ENCODE measurements at regions not wholly inside any gene's neighbourhood (a gene's known extent, or its start where the extent isn't known, plus 50 kb on each side); places are given as distances from the start of the nearest gene placed in this dataset.

DNA sequence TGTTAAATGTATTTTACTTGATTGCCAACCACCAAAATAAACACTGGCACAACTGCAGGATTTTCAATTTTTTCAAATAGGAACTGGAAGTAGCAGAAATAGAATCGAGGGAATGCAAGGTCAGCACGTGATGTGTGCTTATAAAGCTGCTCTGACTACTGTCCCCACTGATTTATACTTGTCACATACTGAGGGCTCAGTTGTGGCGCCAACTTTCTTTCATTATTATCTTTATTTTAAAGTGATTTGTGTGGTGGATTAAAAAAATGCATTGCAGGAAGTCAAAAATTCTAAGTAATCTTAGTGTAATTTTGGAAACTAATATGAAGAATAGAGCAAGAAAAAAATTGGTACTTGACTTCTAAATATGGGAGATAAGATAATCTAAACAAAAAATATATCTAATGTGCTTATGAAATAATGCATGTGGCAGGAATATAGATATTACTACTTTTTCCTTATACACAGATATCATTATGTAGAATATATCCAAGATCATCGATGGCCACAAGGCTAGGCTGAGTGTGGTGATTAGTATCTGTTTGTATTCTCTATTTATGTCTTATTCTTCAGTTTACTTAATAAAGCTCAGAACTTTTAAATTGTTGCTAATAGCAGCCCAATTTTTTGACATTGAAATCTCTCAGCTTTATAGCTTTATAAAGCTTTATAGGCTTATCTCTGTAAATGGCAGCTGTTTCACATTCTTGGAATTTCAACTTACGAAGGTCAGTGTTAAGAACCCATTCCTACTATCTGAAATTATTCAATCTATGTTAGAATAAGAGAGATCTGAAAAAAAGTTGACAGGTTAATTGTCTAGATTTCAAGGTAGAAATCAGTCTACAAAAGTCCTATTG lies 404.5 kb upstream of the ADAMTS5 start:
- DNase-seq (ENCODE audit: low read depth), result no peak

GRCh38 chr21:27369978-27370571 lies 403.2 kb upstream of the ADAMTS5 start:
- DNase-seq (ENCODE audit: low read depth), result no peak
- no peak overlapping the region for H3K4me3 ChIP-seq (ENCODE audit: low read depth, low read length)
- in situ Hi-C loops (cut with HindIII; ENCODE audit: low sequenced_read_pairs), result loop anchor here (5.0 kb wide), 1 partner anchor 47 kb away; no protein-coding TSS in a partner anchor
- TF ChIP-seq, protein P1, sequence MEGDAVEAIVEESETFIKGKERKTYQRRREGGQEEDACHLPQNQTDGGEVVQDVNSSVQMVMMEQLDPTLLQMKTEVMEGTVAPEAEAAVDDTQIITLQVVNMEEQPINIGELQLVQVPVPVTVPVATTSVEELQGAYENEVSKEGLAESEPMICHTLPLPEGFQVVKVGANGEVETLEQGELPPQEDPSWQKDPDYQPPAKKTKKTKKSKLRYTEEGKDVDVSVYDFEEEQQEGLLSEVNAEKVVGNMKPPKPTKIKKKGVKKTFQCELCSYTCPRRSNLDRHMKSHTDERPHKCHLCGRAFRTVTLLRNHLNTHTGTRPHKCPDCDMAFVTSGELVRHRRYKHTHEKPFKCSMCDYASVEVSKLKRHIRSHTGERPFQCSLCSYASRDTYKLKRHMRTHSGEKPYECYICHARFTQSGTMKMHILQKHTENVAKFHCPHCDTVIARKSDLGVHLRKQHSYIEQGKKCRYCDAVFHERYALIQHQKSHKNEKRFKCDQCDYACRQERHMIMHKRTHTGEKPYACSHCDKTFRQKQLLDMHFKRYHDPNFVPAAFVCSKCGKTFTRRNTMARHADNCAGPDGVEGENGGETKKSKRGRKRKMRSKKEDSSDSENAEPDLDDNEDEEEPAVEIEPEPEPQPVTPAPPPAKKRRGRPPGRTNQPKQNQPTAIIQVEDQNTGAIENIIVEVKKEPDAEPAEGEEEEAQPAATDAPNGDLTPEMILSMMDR (IDR thresholded peaks at IDR 0.05; ENCODE audit: low read depth, low read length, missing control alignments), result no peak

More for the DNA sequence above, 404.5 kb upstream of the ADAMTS5 start:
- TF ChIP-seq, protein P1 (IDR thresholded peaks at IDR 0.05; ENCODE audit: low read depth, low read length, missing control alignments), result no peak
- H3K4me3 ChIP-seq (ENCODE audit: low read depth, low read length), result no peak overlapping the region
- in situ Hi-C loops (cut with HindIII; ENCODE audit: low sequenced_read_pairs), result loop anchor here (5.0 kb wide), 1 partner anchor 46 kb away; no protein-coding TSS in a partner anchor

GRCh38 chr21:27369234-27369633 lies 402.3 kb upstream of the ADAMTS5 start:
- no peak overlapping the region for H3K4me3 ChIP-seq (ENCODE audit: low read depth, low read length)
- DNase-seq (ENCODE audit: low read depth), result no peak
- TF ChIP-seq, protein P1 (IDR thresholded peaks at IDR 0.05; ENCODE audit: low read depth, low read length, missing control alignments), result no peak
- in situ Hi-C loops (cut with HindIII; ENCODE audit: low sequenced_read_pairs), result no loop called here

DNA sequence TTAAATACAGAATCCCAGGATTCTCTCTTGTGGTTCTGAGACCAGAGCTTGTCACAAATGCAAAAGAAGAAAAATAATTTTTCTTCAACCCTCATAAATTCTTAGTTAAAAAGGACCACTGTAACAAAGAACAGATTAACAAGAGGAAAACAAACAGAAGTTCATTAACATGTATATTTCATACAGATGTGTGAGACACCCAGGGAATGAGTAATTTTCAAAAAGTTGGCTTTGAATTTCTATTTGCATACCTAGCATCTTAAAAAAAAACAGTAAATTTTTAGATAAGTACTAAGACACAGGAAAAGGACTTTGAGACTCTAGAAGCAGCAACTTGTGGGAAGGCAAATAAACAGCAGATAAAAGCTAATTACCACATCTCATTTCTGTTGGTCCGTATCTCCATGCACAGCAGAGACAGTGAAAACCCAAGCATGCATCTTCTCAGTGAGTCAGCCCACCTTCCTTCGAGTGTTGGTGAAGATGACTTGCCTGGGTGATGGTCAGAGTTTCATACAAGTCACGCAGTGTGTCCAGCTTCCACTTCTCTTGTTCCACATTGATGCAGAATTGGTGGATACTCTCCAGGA lies 399.9 kb upstream of the ADAMTS5 start:
- in situ Hi-C loops (cut with HindIII; ENCODE audit: low sequenced_read_pairs), result no loop called here
- DNase-seq (ENCODE audit: low read depth), result no peak
- no peak overlapping the region for H3K4me3 ChIP-seq (ENCODE audit: low read depth, low read length)
- TF ChIP-seq, protein P1 (IDR thresholded peaks at IDR 0.05; ENCODE audit: low read depth, low read length, missing control alignments), result no peak

DNA sequence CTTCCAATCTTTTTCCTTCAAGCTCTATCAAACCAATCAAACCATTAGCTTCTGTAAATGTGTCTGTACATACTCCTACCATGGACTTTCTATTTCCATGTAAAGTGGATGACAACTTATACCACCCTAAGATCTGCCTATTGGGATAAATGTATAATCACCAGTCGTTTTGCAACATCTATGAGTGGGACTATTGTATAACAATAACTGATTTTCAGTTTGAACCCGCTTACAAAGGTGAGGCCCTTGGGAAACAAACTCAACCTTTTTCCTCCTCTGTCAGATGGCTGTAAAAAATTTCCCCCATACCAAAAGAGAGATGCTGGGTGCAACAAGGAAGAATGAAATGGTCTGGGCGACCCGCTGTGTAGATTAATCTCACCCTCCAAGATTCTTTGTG lies 399.1 kb upstream of the ADAMTS5 start:
- H3K4me3 ChIP-seq (ENCODE audit: low read depth, low read length), result no peak overlapping the region
- no peak for DNase-seq (ENCODE audit: low read depth)
- TF ChIP-seq, protein P1 (IDR thresholded peaks at IDR 0.05; ENCODE audit: low read depth, low read length, missing control alignments), result no peak
- in situ Hi-C loops (cut with HindIII; ENCODE audit: low sequenced_read_pairs), result no loop called here

DNA sequence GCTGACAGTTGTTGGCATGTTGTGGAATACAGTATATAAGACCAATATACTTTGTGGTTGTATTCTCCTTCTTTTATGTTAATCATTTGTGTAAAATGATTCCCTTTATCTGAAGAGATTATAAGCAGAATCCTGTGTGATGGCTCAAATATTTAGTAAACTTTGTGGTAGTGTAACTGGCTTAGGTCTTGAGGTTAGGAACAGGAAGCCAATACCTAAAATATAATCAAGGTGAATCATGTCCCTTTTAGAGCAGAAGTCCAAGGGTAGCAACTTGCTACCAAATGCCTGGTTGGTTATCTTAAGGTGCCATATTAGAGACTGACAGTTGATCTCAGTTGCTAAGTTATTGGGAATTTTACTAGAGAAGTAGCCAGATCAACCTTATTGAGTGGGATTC lies 398.5 kb upstream of the ADAMTS5 start:
- H3K4me3 ChIP-seq (ENCODE audit: low read depth, low read length), result no peak overlapping the region
- TF ChIP-seq, protein P1 (IDR thresholded peaks at IDR 0.05; ENCODE audit: low read depth, low read length, missing control alignments), result no peak
- in situ Hi-C loops (cut with HindIII; ENCODE audit: low sequenced_read_pairs), result no loop called here
- no peak for DNase-seq (ENCODE audit: low read depth)

Measured in astrocyte of the cerebellum (primary cell).